GM21825 (cell line): ENCODE measurements at regions not wholly inside any gene's neighbourhood (a gene's known extent, or its start where the extent isn't known, plus 50 kb on each side); places are given as distances from the start of the nearest gene placed in this dataset.
"Not testable (repeated sequence)": the region's sequence is repeated elsewhere in the genome, so short reads cannot be mapped to it uniquely, and the experiment has no call there.

ENCODE experiments used
- ATAC-seq: cut with Tn5 transposase; IDR thresholded peaks from one replicate; pipeline ENCODE4 v1.9.1; 2021; ENCODE audit warnings: mild to moderate bottlenecking, moderate library complexity; ENCODE audit not compliant: unreplicated experiment

DNA sequence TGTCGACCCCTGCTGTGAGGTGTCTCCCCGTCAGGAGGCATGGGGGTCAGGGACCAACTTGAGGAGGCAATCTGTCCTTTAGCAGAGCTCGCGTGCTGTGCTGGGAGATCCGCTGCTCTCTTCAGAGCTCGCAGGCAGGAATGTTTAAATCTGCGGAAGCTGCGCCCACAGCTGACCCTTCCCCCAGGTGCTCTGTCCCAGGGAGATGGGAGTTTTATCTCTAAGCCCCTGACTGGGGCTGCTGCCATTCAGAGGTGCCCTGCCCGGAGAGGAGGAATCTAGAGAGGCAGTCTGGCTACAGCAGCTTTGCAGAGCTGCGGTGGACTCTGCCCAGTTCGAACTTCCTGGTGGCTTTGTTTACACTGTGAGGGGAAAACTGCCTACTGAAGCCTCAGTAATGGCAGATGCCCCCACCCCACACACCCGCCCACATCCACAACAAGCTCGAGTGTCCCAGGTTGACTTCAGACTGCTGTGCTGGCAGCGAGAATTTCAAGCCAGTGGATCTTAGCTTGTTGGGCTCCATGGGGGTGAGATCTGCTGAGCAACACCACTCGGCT lies 133.1 kb downstream of the CENPC start:
- ATAC-seq, result not testable (repeated sequence)

DNA sequence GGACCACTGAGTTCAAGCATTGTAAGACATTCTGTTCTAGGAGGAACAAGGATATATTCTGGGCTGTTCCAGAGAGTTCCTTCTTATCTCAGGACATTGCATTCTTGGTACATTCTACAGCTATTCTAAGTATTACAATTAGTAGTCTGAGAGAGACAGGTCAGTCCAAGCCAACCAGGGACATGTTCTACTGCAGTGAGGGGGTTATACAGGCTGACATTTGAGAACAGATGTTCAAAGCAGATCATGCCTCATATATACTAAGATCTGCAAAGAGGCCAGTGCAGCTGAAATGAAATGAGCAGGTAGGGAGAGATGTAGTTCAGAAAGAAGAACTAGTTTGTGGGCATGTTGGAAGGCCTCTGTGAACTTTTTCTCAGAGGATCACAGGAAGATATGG lies 142.0 kb downstream of the CENPC start:
- no peak for ATAC-seq

DNA sequence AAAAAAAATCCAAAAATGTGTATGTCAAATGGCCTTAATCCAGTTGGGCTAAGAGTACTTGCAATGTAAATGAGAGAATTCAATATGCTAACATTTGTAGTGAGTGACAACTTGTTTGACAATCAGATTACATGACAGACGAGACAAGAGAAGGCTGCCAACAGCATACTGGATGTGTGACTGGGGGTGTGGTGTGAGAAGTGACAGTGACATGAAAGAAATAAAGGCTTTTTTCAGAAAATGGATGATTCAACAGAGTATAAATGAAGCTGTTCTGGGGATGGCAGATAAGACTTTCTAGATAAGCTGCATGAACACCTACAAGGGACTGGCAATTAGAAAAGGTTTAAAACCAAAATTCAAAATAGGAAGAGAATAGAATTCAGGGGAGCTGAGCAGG lies 143.4 kb downstream of the CENPC start:
- no peak for ATAC-seq

DNA sequence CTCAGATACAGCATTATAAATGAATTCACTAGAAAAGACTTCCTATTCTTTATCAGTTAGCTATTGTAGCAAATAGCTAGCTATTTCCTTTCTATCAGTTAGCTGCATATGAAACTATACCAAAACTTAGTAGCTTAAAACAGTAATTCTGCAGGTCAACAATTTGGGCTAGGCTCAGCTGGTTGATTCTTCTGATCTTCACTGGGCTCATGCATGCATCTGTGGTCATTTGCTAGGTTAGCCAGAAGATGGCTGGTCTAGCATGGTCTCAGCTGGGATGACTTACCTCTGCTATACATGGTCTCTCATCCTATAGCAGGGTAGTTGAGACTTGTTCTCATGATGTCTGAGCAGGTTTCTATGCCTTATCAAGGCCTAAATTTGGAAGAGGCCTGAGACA lies 147.4 kb downstream of the CENPC start:
- no peak for ATAC-seq

DNA sequence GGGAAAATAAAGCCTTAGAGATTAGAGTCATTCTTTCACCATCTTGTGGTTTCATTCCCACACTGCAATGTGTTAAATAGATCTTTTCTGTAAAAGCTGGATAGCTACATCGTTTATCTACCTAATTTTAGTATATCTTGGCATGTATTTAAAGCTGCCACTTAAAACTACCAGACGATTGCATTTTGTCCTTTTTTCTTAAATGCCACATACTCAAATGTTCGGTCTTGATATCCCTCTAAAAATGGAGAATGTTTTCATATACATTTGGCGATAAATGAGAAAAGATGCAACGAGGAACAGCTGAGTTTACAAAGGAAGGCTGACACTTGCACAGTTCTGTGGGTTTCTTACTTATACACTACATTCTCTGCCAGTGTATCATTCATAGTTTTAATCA lies 148.3 kb downstream of the CENPC start:
- ATAC-seq, result no peak

DNA sequence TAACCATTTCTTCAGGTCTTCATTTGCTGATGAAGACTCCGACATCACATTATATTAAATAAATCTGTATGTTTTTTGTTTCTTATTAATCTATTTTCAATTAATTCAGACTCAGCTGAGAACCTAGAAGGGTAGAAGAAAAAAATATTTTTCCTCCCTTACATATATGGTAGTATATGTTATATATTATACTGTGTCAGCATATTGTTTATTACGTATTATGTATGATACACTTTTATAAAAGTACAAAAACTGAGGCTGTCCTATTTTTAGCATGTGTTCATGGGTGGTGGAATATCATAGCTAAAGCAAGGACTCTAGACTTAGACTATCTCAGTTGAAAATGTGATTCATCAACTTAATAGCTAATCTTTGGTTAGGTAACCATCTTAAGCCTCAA lies 149.3 kb downstream of the CENPC start:
- ATAC-seq, result no peak

DNA sequence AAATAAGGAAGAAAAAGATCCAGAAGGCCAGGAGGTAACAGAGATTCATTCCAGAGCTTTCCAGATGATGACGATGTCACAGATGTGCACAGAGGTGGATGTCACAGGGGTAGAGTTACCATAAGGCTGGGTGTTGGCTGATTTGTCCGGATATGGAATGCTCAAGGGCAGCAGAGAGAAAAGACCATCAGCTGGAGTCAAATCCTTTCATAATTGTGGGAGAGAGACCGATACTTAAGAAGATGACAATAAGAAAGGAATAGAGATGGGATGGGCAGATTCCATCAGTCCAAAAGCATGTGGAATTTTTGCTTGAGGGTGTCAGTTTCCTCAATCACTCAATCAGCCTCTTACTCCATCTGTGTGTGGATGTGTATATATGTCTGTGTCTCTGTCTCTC lies 150.4 kb downstream of the CENPC start:
- ATAC-seq, result no peak

DNA sequence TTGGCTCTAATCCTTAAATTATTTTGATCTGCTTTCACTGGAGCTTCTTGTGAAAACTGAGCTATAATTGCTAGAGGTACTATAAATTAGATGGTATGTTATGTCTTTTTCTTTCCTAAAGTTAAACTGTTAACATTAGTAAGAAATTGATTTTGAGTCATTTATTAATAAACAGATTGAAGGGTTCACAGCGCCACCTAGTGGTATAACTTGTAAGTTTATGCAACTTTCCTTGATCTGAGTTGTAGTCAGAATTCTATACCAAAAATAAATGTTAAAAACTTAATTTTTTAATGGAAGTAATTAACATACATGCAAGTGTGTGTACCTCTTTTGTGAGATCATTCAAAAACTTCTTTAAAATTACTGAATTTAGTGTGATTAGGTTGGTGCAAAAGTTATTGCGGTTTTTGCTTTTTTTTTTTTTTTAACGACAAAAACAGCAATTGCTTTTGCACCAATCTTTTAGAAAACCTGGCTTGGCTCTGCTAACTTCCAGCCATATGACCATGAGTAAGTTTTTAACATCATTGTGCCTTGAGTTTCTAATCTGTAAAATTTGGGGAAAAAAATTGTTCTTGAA lies 151.5 kb downstream of the CENPC start:
- no peak for ATAC-seq

DNA sequence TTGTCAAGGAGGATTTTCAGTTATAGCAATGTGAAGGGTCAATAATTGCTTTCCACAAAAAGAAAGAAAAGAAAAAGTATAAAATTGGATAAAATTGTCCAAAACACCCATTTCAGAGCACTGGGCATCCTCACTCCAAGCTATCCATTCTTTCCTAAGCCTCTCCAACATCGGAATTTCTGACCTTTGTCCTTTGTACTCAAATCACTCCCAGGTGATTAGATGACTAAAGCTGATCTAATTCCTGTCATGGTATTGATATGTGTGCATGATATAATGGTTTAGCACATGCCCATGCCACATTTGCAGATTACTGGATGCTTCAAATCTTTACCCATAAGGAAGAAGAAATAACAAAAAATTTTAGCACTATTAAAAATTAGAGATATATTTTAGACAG lies 152.3 kb downstream of the CENPC start:
- no peak for ATAC-seq

DNA sequence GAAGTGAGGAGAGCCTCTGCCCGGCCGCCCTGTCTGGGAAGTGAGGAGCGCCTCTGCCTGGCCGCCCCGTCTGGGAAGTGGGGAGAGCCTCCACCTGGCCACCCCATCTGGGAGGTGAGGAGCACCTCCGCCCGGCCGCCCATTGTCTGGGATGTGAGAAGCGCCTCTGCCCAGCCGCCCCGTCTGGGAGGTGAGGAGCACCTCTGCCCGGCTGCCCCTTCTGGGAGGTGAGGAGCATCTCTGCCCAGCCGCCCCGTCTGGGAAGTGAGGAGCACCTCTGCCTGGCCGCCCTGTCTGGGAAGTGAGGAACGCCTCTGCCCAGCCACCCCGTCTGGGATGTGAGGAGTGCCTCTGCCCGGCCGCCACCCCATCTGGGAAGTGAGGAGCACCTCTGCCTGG lies 163.9 kb downstream of the CENPC start:
- not testable (repeated sequence) for ATAC-seq

DNA sequence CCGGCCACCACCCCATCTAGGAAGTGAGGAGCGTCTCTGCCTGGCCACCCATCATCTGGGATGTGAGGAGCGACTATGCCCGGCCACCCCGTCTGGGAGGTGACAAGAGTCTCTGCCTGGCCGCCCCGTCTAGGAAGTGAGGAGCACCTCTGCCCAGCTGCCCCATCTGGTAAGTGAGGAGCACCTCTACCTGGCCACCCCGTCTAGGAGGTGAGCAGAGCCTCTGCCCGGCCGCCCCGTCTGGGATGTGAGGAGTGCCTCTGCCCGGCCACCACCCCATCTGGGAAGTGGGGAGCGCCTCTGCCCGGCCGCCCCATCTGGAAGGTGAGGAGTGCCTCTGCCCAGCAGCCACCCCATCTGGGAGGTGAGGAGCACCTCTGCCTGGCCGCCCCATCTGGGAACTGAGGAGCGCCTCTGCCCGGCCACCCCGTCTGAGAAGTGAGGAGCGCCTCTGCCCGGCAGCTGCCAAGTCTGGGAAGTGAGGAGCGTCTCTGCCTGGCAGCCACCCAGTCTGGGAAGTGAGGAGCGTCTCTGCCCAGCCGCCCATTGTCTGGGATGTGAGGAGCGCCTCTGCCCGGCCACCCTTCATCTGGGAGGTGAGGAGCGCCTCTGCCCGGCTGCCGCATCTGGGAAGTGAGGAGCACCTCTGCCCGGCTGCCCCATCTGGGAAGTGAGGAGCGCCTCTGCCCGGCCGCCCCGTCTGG lies 164.4 kb downstream of the CENPC start:
- not testable (repeated sequence) for ATAC-seq

DNA sequence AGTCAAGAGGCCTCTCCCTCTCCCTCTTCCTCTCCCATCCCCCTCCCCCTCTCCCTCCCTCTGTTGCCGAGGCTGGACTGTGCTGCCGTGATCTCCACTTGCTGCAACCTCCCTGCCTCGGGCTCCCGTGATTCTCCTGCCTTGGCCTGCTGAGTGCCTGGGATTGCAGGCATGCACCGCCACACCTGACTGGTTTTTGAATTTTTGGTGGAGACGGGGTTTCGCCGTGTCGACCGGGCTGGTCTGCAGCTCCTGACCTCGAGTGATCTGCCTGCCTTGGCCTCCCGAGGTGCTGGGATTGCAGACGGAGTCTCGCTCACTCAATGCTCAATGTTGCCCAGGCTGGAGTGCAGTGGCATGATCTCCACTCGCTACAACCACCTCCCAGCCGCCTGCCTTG lies 165.1 kb downstream of the CENPC start:
- no peak for ATAC-seq

DNA sequence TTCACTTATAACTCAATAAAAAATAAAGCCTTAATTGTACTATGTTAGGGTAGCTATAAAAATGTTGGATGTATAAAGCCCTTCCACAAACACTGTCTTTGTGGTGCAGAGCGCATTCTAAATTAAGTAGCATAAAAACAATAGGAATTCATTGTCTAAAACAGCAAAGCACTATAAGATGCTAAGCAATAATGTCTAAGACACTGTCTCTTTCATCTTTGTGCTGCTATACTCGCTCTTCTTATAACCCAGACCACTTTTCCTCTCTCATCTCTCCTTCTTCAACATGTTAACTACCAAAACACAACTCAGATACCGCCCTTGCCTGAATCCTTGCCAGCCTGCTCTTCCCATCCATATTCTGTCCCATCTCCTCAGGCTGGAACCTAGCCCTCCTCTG lies 170.0 kb downstream of the CENPC start:
- ATAC-seq, result no peak

DNA sequence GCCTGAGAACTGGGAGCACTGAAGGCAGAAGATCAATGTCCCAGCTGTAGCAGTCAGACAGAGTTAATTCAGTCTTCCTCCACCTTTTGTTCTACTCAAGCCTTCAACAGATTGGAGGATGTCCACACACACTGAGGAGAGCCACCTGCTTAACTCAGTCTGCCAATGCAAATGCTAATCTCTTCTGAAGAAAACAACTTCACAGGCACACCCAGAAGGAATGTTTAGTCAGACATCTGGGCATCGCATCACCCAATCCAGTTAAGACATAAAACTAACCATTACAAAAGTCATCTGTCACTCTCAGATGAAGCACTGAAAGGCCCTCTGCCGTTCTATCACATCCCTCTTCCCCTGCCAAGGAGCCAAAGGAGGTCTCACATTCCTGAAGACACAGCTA lies 173.7 kb downstream of the CENPC start:
- no peak for ATAC-seq

DNA sequence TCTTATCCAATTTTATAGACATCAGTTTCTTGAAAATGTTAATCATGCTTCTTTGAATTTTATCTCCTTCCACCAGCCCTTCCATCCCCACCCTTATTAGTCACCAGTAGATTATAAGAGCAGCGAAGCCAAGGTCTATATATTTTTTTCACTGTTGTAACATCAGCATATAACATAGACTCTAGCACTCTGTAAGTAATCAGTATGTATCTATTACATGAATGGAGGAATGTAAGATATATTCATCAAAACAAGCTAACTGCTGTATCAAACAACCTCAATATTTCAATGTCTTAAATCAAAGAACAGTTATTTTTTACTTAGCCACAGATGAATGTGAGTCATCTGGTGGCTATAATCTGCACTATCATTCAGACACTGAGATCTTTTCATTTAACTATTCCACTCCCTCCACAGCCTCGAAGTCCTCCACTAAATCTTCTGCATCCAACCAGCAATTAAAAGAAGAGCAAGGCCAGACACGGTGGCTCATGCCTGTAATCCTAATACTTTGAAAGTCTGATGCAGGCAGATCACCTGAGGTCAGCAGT lies 178.9 kb downstream of the CENPC start:
- ATAC-seq, result no peak

DNA sequence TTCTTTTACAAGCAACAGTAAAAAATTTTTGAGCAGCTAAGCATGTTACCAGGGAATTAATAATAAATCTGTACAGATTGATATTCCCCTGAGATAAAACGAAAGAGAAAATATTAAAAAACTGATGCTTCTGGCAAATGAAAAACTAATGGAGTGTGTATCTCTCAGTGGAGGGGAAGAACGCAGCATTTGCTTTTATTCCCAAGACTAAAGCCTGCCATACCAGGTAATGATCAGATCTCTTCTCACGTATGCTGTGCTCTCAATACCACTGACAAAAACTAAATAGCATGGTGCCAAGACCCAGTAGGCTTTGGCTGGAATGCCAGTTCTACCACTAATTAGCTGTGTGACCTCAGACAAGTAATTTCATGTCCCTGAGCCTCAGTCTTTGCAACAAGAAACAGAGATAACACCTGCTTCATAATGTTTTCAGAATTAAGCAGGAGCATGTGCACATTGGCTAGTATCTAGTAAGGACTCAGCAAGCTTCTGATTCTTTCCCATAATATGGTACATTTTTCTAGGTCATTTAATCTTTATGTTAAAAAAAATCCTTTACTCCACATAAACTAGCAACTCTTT lies 179.6 kb downstream of the CENPC start:
- ATAC-seq, result no peak

DNA sequence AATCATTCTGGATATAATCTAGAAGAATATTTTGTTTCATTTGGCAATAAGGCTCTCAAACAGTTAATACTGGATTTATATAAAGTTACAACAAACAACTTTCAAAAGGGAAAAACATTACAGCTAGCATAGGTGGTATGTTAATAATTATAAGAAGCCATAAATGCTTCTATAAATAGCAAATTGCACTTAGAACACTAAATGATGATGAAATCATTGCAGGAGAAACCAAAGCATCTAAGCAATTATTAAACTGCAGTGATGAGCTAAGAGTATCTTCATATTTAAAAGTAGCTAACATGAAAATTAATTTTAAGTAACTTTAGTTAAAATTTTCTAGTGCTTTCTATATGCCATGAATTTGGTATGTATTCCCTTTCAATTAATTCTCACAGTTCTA lies 189.5 kb downstream of the CENPC start:
- no peak for ATAC-seq

DNA sequence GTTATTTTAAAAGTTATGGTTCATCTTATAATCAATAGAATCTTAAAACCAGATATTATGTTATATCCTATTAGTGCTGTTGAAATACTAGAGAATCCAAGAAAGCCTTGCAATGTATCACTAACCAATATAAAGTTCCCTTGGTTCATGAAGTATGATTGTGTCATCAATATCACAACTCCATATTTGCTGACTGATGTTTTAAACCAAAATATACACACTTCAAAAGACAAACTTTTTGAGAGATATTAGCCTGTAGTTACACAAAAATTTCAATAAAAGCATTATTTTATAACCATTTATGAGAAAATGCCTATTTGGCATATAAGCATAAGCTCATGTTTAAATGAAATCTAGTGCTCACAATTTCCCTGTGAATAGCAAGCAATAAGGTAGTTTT lies 198.6 kb downstream of the CENPC start:
- no peak for ATAC-seq

DNA sequence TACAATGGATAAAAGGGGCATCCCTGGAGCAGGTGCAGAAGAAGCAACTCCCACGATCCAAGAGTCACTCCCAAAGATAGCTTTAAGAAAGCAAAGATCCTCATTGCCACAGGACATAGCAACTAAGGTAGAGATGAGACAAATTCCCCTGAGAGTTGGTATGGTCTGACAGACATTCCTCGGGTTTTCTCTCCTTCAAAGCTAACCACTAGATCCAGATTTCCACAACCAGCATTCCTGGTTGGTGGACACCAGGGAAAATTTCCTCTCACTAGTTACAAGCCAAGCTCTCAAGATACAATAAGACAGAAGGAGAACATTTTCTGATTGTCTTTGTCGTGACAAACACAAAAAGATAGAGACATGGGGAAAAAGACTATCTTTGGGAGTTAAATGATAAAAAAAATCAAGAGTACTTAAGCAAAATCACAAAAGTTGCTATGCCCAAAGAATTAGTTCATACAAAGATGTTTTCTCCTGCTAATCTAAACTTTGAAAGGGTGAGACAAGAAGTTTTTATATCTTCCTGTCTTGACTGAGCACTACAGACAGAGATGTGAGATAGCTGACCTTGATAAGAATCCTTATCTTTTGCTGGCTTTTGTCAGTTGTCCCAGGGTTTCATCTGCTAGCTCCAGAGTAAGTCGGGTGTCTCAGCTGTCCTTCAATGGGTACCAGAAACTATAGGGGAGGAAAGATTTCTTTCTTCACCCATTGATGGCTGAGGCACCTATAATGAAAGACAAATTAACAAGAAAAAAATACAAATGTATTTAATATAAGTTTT lies 200.5 kb downstream of the CENPC start:
- no peak for ATAC-seq

DNA sequence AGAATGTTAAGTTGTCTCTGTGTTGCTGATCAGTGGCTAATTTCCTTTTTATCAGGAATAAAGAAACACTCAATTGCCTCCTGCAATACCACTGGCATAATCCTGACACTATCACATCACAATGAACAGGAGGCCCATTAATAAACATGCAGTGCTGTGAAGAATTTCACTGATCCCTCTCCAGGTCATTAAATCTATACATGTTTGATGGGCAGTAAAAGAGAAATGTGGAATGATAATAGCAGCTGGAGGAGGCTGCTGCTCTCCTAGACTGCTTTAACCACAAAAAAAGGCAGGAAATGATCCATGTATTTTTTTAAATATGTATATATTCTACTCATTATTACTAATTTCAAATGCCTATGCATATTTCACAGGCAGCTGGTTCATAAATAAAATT lies 202.1 kb downstream of the CENPC start:
- ATAC-seq, result no peak

DNA sequence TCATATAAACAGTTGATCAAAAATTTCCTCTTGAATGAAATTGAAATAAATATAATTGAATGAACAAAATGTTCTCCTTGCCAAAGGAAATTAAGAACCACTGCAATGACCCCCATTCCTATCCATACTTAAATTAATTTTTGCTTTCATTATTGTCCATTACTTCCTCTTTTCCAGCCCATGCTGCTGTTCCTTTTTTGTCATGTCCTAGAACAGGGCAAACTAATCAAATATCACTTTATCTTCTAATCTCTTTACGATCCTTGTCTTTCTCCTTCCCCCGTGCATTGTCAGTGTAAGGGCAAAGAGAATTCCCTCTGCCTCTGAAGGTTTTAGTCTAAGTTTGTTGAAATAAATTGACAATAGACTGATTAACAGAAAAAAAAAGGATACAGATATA lies 203.0 kb downstream of the CENPC start:
- no peak for ATAC-seq
